Esophagus squamous epithelium (tissue), 4 donors: ENCODE measurements at regions not wholly inside any gene's neighbourhood (a gene's known extent, or its start where the extent isn't known, plus 50 kb on each side); places are given as distances from the start of the nearest gene placed in this dataset.

Experiments
- CTCF ChIP-seq, 6 experiments: fragments of 450-650 bp in 4 of 6; fragments of 200-600 bp in 2 of 6; sonication (generic) in 2 of 6; IDR thresholded peaks; one replicate each; pipeline ENCODE4 v1.5.1; 2016 to 2019; ENCODE audit warnings: antibody characterized with exemption in 6 of 6, mild to moderate bottlenecking in 4 of 6, moderate library complexity in 4 of 6
- POLR2A ChIP-seq, 4 donors: fragments of 450-650 bp; IDR thresholded peaks; one replicate each; pipeline ENCODE4 v1.6.1; 2017; ENCODE audit warnings: antibody characterized with exemption in 4 of 4, mild to moderate bottlenecking in 4 of 4, moderate library complexity in 3 of 4

GRCh38 chr20:51861726-51862466, 59.6 kb upstream of the SALL4 start:
- no peak for TF ChIP-seq POLR2A (IDR thresholded peaks at IDR 0.05)
- TF ChIP-seq CTCF (IDR thresholded peaks at IDR 0.05), result no peak
